Activated T-cell treated with anti-CD3 and anti-CD28 coated beads, Interleukin-2, amount 50 U/mL, for 72 hours (primary cell): ENCODE measurements at regions not wholly inside any gene's neighbourhood (a gene's known extent, or its start where the extent isn't known, plus 50 kb on each side); places are given as distances from the start of the nearest gene placed in this dataset.

ENCODE experiments used
- ATAC-seq, 2 donors: fragments of 150-1000 bp; cut with Tn5 transposase; replicated peaks in 1 of 2; 2 replicates each; pipeline ENCODE4 v1.10.0; 2021; ENCODE audit warnings: moderate library complexity in 2 of 2, mild to moderate bottlenecking in 1 of 2
- DNase-seq, 2 donors: peaks; one replicate each; pipeline ENCODE4 v3.0.0; 2021 to 2022; ENCODE audit warnings: mixed read lengths in 1 of 2
- H3K27ac Mint-ChIP-seq: one replicate; pipeline ENCODE4 v1.8.0; 2022; ENCODE audit warnings: mild to moderate bottlenecking, moderate library complexity, mixed read lengths
- H3K27me3 Mint-ChIP-seq: one replicate; pipeline ENCODE4 v1.8.0; 2022; ENCODE audit warnings: low read depth, mixed read lengths
- H3K36me3 Mint-ChIP-seq, 2 donors: one replicate each; pipeline ENCODE4 v1.8.0; 2022; ENCODE audit warnings: mixed read lengths in 2 of 2, mild to moderate bottlenecking in 1 of 2; ENCODE audit not compliant: insufficient read depth in 2 of 2
- H3K4me1 Mint-ChIP-seq: one replicate; pipeline ENCODE4 v1.8.0; 2022; ENCODE audit warnings: low read depth, mixed read lengths
- H3K4me3 Mint-ChIP-seq, 2 donors: one replicate each; pipeline ENCODE4 v1.8.0; 2022; ENCODE audit warnings: mild to moderate bottlenecking in 2 of 2, mixed read lengths in 2 of 2, moderate library complexity in 2 of 2
- H3K9me3 Mint-ChIP-seq, 2 donors: one replicate each; pipeline ENCODE4 v1.8.0; 2022; ENCODE audit warnings: mixed read lengths in 2 of 2

- H3K36me3 Mint-ChIP-seq, result no peaks in the 10 kb centered on the region
- H3K4me1 Mint-ChIP-seq, result no peaks in the 10 kb centered on the region
- DNase-seq (no peak), ATAC-seq (no peak)
- H3K4me3 Mint-ChIP-seq, result no peak overlapping the region
- H3K9me3 Mint-ChIP-seq, result peaks cover 0 to 2% of the 10 kb centered on the region in 2 donors
- no peak overlapping the region for H3K27ac Mint-ChIP-seq
- H3K27me3 Mint-ChIP-seq, result no peaks in the 10 kb centered on the region
Measured at GRCh38 chr15:87805117-87805820, 451.3 kb downstream of the NTRK3 start.

- Mint-ChIP-seq H3K4me1 (no peaks in the 10 kb centered on the region), H3K27me3 (no peaks in the 10 kb centered on the region), H3K36me3 (no peaks in the 10 kb centered on the region), H3K9me3 (peaks cover 0 to 2% of the 10 kb centered on the region in 2 donors), H3K27ac (no peak overlapping the region), H3K4me3 (no peak overlapping the region)
- ATAC-seq (no peak), DNase-seq (no peak)
Measured at GRCh38 chr15:87804451-87804850, 452.1 kb downstream of the NTRK3 start.

GRCh38 chr15:87799838-87800237, 456.7 kb downstream of the NTRK3 start:
- ATAC-seq, result no peak

GRCh38 chr15:87799428-87799827, 457.1 kb downstream of the NTRK3 start:
- no peaks in the 10 kb centered on the region for H3K4me1 Mint-ChIP-seq
- H3K36me3 Mint-ChIP-seq, result no peaks in the 10 kb centered on the region
- no peaks in the 10 kb centered on the region for H3K27me3 Mint-ChIP-seq
- ATAC-seq (no peak), DNase-seq (no peak)
- H3K27ac Mint-ChIP-seq, result no peak overlapping the region
- no peak overlapping the region for H3K4me3 Mint-ChIP-seq
- H3K9me3 Mint-ChIP-seq, result no peaks in the 10 kb centered on the region

More at GRCh38 chr15:87799838-87800237, 456.7 kb downstream of the NTRK3 start:
- Mint-ChIP-seq H3K4me1 (no peaks in the 10 kb centered on the region), H3K27ac (no peak overlapping the region), H3K9me3 (no peaks in the 10 kb centered on the region), H3K4me3 (no peak overlapping the region), H3K27me3 (no peaks in the 10 kb centered on the region), H3K36me3 (no peaks in the 10 kb centered on the region)
- DNase-seq, result no peak

- Mint-ChIP-seq H3K27ac (no peak overlapping the region), H3K4me3 (no peak overlapping the region), H3K4me1 (no peaks in the 10 kb centered on the region), H3K27me3 (no peaks in the 10 kb centered on the region), H3K36me3 (no peaks in the 10 kb centered on the region), H3K9me3 (peaks cover 0 to 3% of the 10 kb centered on the region in 2 donors)
- ATAC-seq, result no peak
- no peak for DNase-seq
Measured at GRCh38 chr15:87793725-87794124, 462.8 kb downstream of the NTRK3 start.

- H3K4me1 Mint-ChIP-seq, result no peaks in the 10 kb centered on the region
Measured at GRCh38 chr15:87792250-87793040, 464.1 kb downstream of the NTRK3 start.

GRCh38 chr15:87781959-87782625, 474.4 kb downstream of the NTRK3 start:
- Mint-ChIP-seq H3K4me1 (no peaks in the 10 kb centered on the region), H3K9me3 (peaks cover 0 to 2% of the 10 kb centered on the region in 2 donors), H3K27ac (no peak overlapping the region), H3K4me3 (no peak overlapping the region), H3K36me3 (no peaks in the 10 kb centered on the region), H3K27me3 (no peaks in the 10 kb centered on the region)
- no peak for ATAC-seq
- no peak for DNase-seq

More at GRCh38 chr15:87792250-87793040, 464.1 kb downstream of the NTRK3 start:
- no peaks in the 10 kb centered on the region for H3K36me3 Mint-ChIP-seq
- no peak overlapping the region for H3K4me3 Mint-ChIP-seq
- H3K27ac Mint-ChIP-seq, result no peak overlapping the region
- H3K9me3 Mint-ChIP-seq, result peaks cover 0 to 3% of the 10 kb centered on the region in 2 donors
- ATAC-seq (no peak), DNase-seq (no peak)
- H3K27me3 Mint-ChIP-seq, result no peaks in the 10 kb centered on the region

- Mint-ChIP-seq H3K4me1 (no peaks in the 10 kb centered on the region), H3K27ac (no peak overlapping the region), H3K36me3 (no peaks in the 10 kb centered on the region), H3K4me3 (no peak overlapping the region), H3K27me3 (no peaks in the 10 kb centered on the region), H3K9me3 (peaks cover 0 to 2% of the 10 kb centered on the region in 2 donors)
- no peak for DNase-seq
- no peak for ATAC-seq
Measured at GRCh38 chr15:87779746-87780145, 476.8 kb downstream of the NTRK3 start.

GRCh38 chr15:87778358-87778757, 478.2 kb downstream of the NTRK3 start:
- H3K9me3 Mint-ChIP-seq, result peaks cover 0 to 2% of the 10 kb centered on the region in 2 donors
- H3K36me3 Mint-ChIP-seq, result no peaks in the 10 kb centered on the region
- H3K4me3 Mint-ChIP-seq, result no peak overlapping the region
- H3K4me1 Mint-ChIP-seq, result no peaks in the 10 kb centered on the region
- H3K27ac Mint-ChIP-seq, result no peak overlapping the region
- H3K27me3 Mint-ChIP-seq, result no peaks in the 10 kb centered on the region
- ATAC-seq (no peak), DNase-seq (no peak)

- no peak for ATAC-seq
- no peak overlapping the region for H3K27ac Mint-ChIP-seq
- no peaks in the 10 kb centered on the region for H3K36me3 Mint-ChIP-seq
- peaks cover 1 to 2% of the 10 kb centered on the region in 2 donors for H3K9me3 Mint-ChIP-seq
- no peaks in the 10 kb centered on the region for H3K4me1 Mint-ChIP-seq
- no peaks in the 10 kb centered on the region for H3K27me3 Mint-ChIP-seq
- H3K4me3 Mint-ChIP-seq, result no peak overlapping the region
- no peak for DNase-seq
Measured at GRCh38 chr15:87777054-87777561, 479.4 kb downstream of the NTRK3 start.

- no peak for DNase-seq
- H3K27me3 Mint-ChIP-seq, result no peaks in the 10 kb centered on the region
- peaks cover 0 to 1% of the 10 kb centered on the region in 2 donors for H3K36me3 Mint-ChIP-seq
- no peak for ATAC-seq
- no peak overlapping the region for H3K4me3 Mint-ChIP-seq
- H3K27ac Mint-ChIP-seq, result no peak overlapping the region
- H3K9me3 Mint-ChIP-seq, result peaks cover 7 to 9% of the 10 kb centered on the region in 2 donors
- H3K4me1 Mint-ChIP-seq, result no peaks in the 10 kb centered on the region
Measured at GRCh38 chr15:87767516-87767915, 489.0 kb downstream of the NTRK3 start.

- H3K4me1 Mint-ChIP-seq, result peaks cover 6% of the 10 kb centered on the region
- no peaks in the 10 kb centered on the region for H3K27me3 Mint-ChIP-seq
- H3K36me3 Mint-ChIP-seq, result no peaks in the 10 kb centered on the region
- H3K9me3 Mint-ChIP-seq, result peaks cover 2 to 5% of the 10 kb centered on the region in 2 donors
- no peak overlapping the region for H3K4me3 Mint-ChIP-seq
- H3K27ac Mint-ChIP-seq, result no peak overlapping the region
- DNase-seq, result no peak
- ATAC-seq, result no peak
Measured at GRCh38 chr15:87764461-87765240, 491.9 kb downstream of the NTRK3 start.
